GM19324 (cell line): ENCODE measurements at regions not wholly inside any gene's neighbourhood (a gene's known extent, or its start where the extent isn't known, plus 50 kb on each side); places are given as distances from the start of the nearest gene placed in this dataset.
"Not testable (repeated sequence)": the region's sequence is repeated elsewhere in the genome, so short reads cannot be mapped to it uniquely, and the experiment has no call there.

ENCODE experiments used
- ATAC-seq: cut with Tn5 transposase; IDR thresholded peaks from one replicate; pipeline ENCODE4 v1.9.1; 2021; ENCODE audit warnings: mild to moderate bottlenecking, moderate library complexity; ENCODE audit not compliant: unreplicated experiment, low FRiP score

DNA sequence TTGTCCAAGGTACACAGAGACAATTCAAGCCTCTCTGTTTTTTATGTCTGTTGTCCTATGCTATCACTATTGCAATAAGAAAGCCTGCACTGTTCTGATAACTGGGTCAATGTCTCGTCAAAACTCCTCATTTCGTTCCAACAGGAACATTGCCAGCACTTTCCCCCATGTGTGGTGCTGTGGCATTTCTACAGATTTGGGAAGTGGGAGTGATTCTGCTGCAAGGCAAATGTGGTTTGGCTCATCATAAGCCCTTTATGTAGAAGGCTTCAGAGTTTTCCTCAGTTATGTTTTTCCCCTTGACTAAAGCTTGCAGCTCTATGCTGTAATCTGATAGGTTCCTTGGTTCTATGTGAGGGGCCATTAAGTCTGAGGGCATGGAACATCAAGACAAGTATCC is 324.1 kb upstream of the TCF4 start:
- no peak for ATAC-seq

DNA sequence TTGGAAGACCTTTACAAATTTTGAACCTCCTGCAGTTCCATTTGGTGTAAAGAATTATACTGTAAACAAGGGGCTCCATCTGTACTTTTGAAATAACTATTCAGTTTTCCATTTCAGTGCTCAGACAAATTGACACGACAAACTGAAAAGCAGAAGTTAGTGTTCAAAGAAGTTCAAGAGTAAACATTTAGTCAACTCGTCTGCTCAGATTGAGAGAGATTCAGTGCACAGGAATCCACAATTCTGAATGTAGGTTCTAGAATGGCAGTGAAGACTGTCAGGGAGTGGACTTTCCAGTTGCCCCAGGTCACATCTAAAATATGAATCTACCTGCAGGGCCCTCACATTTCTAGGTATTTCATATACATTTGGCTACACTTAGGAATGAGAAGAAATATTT is 322.3 kb upstream of the TCF4 start:
- no peak for ATAC-seq

DNA sequence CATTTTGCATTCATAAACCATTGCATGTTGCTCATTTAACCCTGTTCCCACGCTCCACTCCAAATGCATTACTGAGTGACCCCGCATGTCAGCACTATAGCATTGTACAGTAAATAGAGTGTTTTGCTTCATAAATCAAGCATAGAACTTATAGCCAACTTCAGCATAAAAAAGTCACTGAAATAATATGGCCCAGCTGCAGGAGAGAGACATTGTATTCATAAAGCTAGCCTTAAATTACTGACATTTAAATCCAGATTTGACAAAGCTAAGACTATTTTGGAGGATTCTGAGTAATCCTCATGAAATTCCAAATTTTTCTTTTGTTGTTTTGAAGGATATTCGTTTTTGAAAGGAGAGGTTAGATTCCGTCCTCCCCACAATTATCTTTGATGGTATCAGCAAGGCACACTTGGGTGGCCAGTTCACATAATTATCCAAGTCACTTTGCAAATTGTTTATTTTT is 320.9 kb upstream of the TCF4 start:
- no peak for ATAC-seq

DNA sequence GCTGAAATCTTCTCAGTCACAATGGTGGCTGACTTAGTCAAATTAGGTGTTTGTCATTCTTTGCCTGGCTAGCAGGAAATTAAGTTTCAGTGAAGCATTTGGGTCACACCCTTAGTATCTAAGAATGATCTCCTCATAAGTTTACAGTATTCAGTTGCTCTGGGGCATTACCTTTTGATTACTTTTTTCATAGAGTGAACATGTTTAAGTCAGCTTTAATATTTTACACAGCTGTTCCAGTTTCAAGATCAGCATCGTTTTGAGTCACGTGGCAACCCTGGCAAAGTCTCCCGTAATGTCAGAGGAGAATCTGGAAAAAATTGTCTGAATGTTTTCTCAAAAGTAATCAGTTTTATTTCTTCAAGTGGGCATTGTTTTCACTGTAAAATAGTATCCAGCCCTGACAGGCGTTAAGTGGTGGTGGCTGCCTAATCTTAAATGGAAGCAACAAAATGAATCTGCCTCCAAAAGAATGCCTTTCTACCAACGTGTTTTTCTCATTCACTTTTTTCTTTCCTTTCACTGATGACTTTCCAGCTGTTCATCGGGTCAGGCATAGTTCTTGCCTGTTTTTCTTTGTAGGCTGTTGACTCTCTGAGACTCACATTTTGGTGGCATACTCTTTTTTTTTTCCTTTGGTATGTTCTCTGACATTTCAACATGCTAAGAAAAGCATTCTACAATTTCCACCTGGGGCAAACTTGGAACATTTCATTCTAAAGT is 319.6 kb upstream of the TCF4 start:
- no peak for ATAC-seq

DNA sequence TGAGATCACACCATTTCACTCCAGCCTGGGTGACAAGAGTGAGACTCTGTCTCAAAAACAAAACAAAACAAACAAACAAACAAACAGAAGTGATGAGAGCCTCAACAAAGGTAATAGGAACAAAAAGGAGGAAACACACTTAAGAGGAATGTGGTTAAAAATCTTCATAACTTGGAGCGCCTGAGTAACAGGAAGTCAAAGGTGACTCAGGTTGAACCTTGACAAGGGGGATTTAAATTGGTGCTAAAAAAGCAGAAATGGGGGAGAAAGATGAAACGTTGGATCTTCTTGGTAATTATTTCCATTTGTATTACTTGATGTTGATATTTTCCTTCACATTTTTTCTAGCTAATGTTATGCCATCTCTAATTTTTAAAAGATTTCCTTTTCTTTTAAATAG is 318.5 kb upstream of the TCF4 start:
- no peak for ATAC-seq

DNA sequence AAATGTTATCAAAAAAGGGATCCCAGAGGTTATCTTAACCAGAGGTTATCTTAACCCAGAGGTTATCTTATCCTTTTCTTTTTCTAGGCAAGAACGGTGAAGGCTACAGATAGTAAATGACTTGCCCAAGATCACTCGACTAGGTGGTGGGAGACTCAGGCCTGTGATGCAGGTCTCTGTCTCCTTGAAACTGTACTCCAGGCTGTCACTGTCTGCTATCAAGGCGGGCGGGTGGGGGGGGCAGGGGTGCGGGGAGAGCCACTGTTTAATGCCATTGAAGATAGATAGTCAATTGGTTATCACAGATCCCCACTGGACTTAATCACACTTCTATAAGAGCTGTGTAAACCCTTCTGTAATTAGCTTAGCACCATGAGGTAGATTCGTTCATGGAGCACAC is 315.9 kb upstream of the TCF4 start:
- no peak for ATAC-seq

DNA sequence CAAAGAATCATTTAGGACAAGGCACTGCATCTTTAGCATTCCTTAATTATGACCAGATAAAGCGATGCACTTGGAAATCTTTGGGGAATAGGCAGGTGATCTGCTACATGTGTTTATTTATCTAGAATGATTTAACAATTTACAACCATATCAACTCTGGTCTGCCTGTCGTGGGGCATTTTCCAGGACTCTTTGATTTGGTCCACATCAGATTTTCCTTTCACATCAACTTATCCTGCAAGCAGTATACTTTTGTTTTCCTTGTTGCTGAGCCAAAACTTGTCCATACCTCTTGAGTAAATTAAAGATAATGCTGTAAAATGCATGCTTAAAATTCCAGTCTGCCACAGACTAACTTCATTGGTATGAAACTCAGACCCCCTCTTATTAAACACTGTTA is 312.4 kb upstream of the TCF4 start:
- no peak for ATAC-seq

DNA sequence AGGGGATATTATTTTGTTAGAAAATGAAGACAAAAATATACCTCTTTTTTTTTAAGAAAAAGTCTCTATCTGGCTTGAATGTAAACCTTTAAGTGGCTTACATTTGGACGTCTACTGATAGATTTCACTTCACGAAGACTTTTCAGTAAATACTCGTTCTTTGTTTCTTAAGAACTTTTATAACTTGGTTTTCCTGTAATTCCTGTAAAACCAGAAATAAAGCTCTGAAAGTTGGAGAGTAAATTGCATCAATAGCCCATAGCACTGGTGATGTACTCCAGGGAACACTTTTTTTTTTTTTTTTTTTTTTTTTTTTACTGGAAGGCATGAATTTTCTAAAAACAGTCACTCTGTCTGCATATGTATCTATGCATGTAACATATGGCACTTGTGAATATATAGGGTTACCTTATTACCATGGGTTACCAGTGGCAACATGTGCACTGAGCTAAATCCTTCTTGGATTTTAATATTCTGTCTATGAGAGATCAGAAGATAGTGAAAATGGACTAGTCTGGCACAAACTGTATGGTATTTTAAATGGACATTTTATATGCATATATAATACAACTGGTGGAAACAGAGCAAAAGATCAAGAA is 309.2 kb upstream of the TCF4 start:
- ATAC-seq: no peak

DNA sequence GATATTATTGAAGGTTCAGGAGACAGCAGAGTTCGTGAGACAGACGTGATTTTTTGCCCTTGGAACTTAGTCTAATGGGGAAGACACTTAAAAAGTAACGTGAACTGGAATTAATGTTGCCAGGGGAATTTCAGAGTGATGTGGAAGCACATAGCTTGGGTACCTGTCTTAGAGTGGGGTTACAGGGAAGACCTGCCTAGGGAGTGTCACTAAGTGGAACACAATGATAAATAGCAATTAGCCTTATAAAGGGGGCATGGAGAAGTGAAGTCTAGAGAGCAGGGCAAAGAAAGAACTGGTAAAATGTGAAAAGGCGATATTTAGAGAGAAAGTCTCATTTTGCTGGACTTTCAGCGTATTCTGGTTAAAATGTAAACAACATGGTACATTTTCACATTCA is 306.0 kb upstream of the TCF4 start:
- ATAC-seq: no peak

DNA sequence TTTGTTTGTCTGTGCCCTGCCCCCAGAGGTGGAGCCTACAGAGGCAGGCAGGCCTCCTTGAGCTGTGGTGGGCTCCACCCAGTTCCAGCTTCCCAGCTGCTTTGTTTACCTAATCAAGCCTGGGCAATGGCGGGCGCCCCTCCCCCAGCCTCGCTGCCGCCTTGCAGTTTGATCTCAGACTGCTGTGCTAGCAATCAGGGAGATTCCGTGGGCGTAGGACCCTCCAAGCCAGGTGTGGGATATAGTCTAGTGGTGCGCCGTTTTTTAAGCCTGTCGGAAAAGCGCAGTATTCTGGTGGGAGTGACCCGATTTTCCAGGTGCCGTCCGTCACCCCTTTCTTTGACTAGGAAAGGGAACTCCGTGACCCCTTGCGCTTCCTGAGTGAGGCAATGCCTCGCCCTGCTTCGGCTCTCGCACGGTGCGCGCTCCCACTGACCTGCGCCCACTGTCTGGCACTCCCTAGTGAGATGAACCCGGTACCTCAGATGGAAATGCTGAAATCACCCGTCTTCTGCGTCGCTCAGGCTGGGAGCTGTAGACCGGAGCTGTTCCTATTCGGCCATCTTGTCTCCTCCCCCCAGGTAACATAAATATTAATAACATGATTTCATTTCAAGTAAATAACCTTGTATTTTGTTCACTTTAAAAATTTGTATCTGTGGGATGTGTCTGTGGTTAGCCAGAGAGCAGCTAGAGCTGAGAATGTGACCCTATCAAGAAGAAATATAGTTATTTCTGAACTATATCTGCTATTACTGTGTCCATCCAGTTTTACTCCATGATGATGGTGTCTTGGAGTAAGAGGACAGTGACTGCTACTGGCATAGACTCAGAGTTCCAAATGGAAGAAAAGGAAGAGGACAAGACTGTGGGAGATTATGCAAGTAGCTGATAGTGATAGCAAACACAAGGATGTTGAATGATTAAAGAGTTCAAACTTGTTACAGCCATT is 305.1 kb upstream of the TCF4 start:
- not testable (repeated sequence) for ATAC-seq

DNA sequence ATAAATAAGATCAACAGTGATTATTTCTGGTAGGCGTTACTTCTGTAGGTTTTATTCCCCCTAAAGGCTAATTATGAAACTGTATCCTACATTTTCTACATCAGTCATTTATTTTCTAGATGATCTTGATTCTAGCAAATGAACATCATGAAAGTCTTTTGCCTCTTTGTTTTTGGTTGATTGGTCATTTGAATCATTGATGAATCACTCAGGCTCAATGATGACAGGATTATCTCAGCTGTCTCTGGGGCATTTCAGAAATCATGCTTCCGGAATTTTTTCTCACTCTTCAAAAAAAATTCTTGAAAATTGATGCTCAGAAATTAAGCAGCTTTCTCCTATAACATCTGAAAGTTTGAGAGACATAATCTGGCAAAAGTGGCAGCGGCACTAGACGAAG is 298.9 kb upstream of the TCF4 start:
- ATAC-seq: no peak

DNA sequence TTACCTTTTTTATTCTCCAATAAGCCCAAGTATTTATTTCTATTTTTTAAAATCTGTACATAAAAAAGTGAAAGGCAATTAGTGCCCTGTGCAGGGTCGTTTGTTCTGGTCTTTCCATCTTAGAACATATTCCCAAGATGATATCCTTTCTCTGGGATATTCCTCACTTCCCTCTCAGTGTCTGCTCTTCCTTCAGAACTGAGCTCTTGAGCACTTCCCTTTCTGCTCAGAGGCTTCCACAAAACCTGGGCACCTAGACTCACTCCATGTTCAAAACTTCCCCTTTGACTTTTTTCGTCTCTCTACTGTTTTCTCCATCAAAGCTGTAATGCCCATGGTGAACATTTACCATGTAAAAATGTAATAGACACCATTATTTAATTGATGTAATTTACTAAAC is 296.5 kb upstream of the TCF4 start:
- ATAC-seq: no peak

DNA sequence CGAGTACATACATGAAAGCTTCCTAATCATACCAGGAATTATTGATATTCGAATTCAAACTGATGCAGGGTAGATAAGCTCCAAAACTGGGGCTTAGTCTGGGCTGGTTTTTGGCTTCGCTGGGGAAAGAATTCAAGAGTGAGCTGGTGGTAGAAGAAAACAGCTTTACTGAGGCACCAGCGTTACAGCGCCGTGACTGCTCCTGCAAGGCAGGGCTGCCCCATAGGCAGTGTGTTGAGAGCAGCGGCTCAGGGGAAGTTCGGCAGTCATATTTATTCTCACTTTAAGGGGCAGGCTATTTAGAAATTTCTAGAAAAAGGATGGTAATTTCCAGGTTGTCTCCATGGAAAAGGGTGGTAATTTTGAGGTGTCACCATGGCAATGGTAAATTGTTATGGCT is 292.6 kb upstream of the TCF4 start:
- ATAC-seq: no peak

DNA sequence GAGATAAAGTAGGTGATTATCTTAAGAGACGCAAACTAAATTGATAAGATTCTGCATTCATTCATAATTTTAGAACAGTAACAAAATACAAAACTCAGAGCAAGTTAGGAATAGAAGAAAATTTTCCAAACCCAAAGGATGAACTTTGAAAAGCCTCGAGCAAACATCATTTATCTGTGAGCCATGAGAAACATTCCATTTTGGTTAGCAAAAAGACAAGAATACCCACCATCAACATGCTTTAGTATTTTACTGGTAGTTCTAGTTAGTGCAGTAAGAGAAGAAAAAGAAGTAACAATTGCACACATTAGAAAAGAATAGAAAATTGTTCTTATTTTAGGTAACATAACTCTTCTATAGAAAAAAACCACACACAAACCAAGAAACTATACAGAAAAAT is 291.3 kb upstream of the TCF4 start:
- ATAC-seq: no peak

DNA sequence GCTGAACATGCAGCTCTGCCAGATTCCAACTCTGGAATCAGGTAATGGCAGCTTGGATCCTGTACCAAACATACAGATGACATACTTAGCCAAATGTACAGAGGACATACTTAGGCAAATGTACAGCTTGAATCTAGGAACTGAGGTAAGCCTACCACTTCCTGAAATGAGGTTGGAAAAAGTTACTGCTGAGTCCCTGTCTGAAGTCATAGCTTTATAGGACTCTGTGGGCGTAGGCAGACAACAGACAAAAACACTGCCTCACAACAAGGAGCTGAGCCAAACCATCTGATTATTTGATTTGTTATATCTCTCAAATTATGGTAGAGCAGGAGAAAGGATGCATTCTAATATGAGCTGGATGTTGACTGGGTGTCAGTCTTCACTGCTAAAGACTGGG is 290.2 kb upstream of the TCF4 start:
- ATAC-seq: no peak

DNA sequence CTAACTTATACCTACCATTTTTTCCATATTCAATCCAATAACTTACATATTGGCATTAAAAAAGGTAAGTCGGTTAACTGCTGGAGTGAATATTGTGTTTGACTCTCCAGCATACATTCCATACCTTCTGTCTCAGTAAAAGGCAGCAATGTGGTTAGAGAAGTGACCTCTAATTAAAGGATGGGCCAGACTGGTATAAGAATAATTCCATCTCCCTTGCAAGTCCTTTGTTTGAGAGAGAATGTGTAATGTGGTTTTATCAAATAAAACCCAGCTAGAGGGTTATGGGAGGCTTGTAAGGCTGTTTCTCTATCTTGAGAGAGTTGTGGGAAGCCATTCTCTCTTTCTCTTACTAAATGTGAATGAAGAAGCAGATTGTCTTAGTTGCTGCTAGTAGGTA is 289.3 kb upstream of the TCF4 start:
- ATAC-seq: no peak

DNA sequence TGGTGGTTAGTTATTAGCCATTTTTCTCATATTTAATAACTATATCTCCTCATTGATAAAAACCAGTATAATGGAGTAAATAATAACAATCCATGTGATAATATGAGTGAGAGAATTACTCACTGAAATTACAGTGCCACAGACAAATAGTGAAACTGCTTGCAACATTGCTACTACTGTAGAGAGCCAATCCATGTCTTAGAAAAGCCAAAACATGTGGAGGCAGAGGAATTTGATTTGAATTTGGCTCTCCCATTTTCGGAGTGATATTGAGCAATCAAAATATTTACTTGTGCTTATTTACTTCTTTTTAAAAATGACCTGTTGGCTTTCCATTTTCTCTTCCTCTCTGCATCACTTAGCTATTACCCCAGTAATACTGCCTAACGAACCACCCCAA is 288.3 kb upstream of the TCF4 start:
- ATAC-seq: no peak

DNA sequence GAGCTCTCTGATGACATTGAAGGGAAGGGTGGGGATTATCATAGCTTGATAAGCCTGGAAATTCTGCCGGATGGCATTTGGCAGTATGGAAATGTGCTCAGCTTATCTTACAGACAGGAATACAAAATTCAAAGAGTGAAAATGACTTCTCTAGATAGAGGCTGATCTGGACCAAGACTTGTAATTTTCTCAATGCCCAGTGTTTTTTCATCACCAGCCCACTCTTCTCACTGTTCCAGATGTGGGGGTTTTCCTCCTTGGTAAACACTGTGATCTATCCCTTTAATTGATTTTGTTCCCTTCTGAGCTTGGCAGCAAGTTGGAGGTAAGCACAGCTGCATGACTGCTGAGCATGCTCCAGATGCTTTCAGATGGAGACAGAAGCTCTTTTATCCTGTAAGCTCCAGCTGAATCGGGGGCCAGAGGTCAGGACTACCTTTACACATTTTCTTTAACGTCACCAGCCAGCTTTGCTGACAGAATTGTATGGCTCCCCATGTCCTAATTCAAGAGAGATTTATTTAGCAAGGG is 287.4 kb upstream of the TCF4 start:
- ATAC-seq: no peak

DNA sequence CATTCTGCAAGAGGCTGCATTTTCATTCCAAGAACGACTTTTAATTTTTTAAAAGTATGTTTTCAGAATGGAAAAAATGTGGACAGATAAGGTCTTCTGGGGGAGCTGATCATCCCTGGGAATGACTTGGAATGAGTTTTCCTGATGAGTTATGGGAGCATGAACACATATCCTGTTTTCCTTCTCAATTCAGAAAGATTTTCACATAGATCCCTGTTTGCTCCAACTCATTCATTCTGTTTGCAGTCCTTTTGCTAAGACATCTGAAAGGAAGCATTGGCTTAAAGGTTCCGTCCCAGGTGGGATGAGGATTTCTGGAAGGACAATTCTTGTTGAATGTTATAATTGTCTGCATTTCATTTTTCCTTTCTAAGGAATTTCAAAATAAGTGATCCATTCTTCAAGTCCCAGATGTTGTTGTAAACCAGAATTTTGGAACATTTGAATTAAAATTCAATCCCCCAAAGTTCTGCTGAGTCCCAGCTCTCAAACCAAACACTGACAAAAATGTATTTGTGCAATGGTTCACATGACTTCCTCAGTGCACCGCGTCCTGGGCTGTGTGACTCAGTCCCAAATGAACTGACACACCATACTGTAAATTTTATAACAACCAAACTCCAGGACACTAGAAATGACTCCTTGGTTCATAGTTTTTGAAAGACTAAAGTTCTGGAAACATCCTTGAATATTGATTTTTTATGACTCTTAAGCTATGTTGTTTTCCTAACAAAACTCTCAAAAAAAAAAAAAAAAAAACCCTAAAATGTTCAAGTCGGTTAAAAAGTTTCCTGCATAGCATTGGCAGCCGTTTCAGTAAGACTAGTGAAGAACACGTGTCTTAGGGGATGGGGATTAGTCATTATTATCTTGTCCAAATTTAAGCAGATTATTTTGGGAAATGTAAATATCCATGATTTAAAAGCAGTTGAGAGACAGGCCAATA is 281.8 kb upstream of the TCF4 start:
- ATAC-seq: no peak

DNA sequence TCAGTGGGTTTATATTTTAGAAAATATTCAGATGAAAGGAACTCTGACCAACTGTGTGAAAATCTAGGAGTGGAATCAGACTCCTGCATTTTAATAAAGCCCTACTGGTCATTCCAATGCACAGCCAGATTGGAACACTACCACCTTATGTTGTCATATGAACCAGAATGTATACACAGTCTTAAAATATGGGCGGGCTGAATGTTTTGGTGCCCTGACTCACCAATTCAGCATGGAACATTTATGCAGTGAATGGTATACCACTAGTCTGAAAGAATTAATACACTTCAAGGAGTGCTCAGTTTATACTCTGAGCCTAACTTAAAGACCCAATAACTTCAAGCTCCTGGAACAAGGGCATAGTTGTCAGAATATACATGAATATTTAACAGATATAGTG is 280.9 kb upstream of the TCF4 start:
- no peak for ATAC-seq
